Left ventricle myocardium inferior (tissue), 1 donor: ENCODE measurements at regions not wholly inside any gene's neighbourhood (a gene's known extent, or its start where the extent isn't known, plus 50 kb on each side); places are given as distances from the start of the nearest gene placed in this dataset.
A peak's percentile ranks its signal among the peaks of the same experiment; 100 is the strongest.

Experiments
- DNase-seq: peaks from one replicate; pipeline ENCODE4 v3.0.0-alpha.2; 2020
- H3K27ac ChIP-seq: fragments of 200-600 bp; replicated peaks from 2 replicates; pipeline ENCODE4 v1.8.0; 2021
- H3K27me3 ChIP-seq: fragments of 200-600 bp; 2 replicates; pipeline ENCODE4 v1.8.0; 2021; ENCODE audit warnings: low read depth
- H3K36me3 ChIP-seq: fragments of 200-600 bp; 2 replicates; pipeline ENCODE4 v1.8.0; 2021
- H3K4me1 ChIP-seq: fragments of 200-600 bp; 2 replicates; pipeline ENCODE4 v1.8.0; 2021
- H3K4me3 ChIP-seq: fragments of 200-600 bp; 2 replicates; pipeline ENCODE4 v1.8.0; 2021; ENCODE audit warnings: mild to moderate bottlenecking, moderate library complexity
- H3K9me3 ChIP-seq: fragments of 200-600 bp; replicated peaks from 2 replicates; pipeline ENCODE4 v1.8.0; 2021
- CTCF ChIP-seq: fragments of 200-600 bp; IDR thresholded peaks from 2 replicates; pipeline ENCODE4 v1.8.0; 2021; ENCODE audit warnings: antibody characterized with exemption, mild to moderate bottlenecking, borderline replicate concordance
- intact Hi-C: fragments of 100-400 bp; cut with micrococcal nuclease; formaldehyde crosslinking; loops from one replicate; pipeline ENCODE4 v1.11.0; 2022
- donor health status: DM: no; HTN: yes; CAD: no; lungs with severe emphysema.

GRCh38 chr2:147368306-147368705 lies 476.5 kb upstream of the ACVR2A start:
- H3K27me3 ChIP-seq, result no peaks in the 10 kb centered on the region
- TF ChIP-seq CTCF, result no peak
- peaks cover 8% of the 10 kb centered on the region for H3K9me3 ChIP-seq
- intact Hi-C loops, result no loop called here
- peaks cover 5% of the 10 kb centered on the region for H3K4me1 ChIP-seq
- H3K27ac ChIP-seq, result no peak overlapping the region
- H3K4me3 ChIP-seq, result no peak overlapping the region
- no peak for DNase-seq
- H3K36me3 ChIP-seq, result no peaks in the 10 kb centered on the region

- peaks cover 8% of the 10 kb centered on the region for H3K9me3 ChIP-seq
- H3K27ac ChIP-seq, result no peak overlapping the region
- no peaks in the 10 kb centered on the region for H3K36me3 ChIP-seq
- intact Hi-C loops, result no loop called here
- DNase-seq, result no peak
- H3K4me3 ChIP-seq, result no peak overlapping the region
- H3K27me3 ChIP-seq, result no peaks in the 10 kb centered on the region
- TF ChIP-seq CTCF, result no peak
- H3K4me1 ChIP-seq, result peaks cover 5% of the 10 kb centered on the region
Measured at GRCh38 chr2:147366279-147366678, 478.6 kb upstream of the ACVR2A start.

GRCh38 chr2:147365622-147366021 lies 479.2 kb upstream of the ACVR2A start:
- Histone ChIP-seq H3K4me1 (peaks cover 5% of the 10 kb centered on the region), H3K9me3 (peaks cover 8% of the 10 kb centered on the region), H3K36me3 (no peaks in the 10 kb centered on the region), H3K4me3 (no peak overlapping the region), H3K27me3 (no peaks in the 10 kb centered on the region), H3K27ac (no peak overlapping the region)
- TF ChIP-seq CTCF, result no peak
- DNase-seq, result no peak
- intact Hi-C loops, result no loop called here

- DNase-seq, result no peak
- Histone ChIP-seq H3K27me3 (no peaks in the 10 kb centered on the region), H3K36me3 (no peaks in the 10 kb centered on the region), H3K27ac (peak overlapping the region; percentile 15), H3K9me3 (peaks cover 2% of the 10 kb centered on the region), H3K4me3 (no peak overlapping the region), H3K4me1 (peaks cover 5% of the 10 kb centered on the region)
- no peak for TF ChIP-seq CTCF
- intact Hi-C loops, result no loop called here
Measured at GRCh38 chr2:147364597-147364996, 480.2 kb upstream of the ACVR2A start.

GRCh38 chr2:147363181-147363580 lies 481.6 kb upstream of the ACVR2A start:
- no peak for TF ChIP-seq CTCF
- H3K4me1 ChIP-seq, result peaks cover 5% of the 10 kb centered on the region
- no peak overlapping the region for H3K4me3 ChIP-seq

GRCh38 chr2:147358375-147358774 lies 486.5 kb upstream of the ACVR2A start:
- Histone ChIP-seq H3K4me1 (no peaks in the 10 kb centered on the region), H3K36me3 (no peaks in the 10 kb centered on the region), H3K4me3 (no peak overlapping the region), H3K27me3 (no peaks in the 10 kb centered on the region), H3K9me3 (no peaks in the 10 kb centered on the region), H3K27ac (no peak overlapping the region)
- intact Hi-C loops, result no loop called here
- no peak for TF ChIP-seq CTCF
- no peak for DNase-seq

More at GRCh38 chr2:147363181-147363580, 481.6 kb upstream of the ACVR2A start:
- Histone ChIP-seq H3K27me3 (no peaks in the 10 kb centered on the region), H3K9me3 (no peaks in the 10 kb centered on the region), H3K27ac (no peak overlapping the region), H3K36me3 (no peaks in the 10 kb centered on the region)
- no peak for DNase-seq
- intact Hi-C loops, result no loop called here
